Thoracic aorta (tissue), 2 donors: ENCODE measurements at regions not wholly inside any gene's neighbourhood (a gene's known extent, or its start where the extent isn't known, plus 50 kb on each side); places are given as distances from the start of the nearest gene placed in this dataset.

ENCODE experiments used
- ATAC-seq: fragments of 150-250 bp; one replicate; pipeline ENCODE4 v1.8.0; 2017; ENCODE audit warnings: low read depth; ENCODE audit not compliant: insufficient number of reproducible peaks, low FRiP score
- DNase-seq: peaks from one replicate; pipeline ENCODE4 v3.0.0-alpha.2; 2020; ENCODE audit warnings: low spot score
- H3K27ac ChIP-seq, 2 donors: fragments of 200-600 bp; sonication (generic); 1 replicate in 1 of 2; 2 replicates in 1 of 2; pipeline ENCODE4 v1.5.1; 2016; ENCODE audit warnings: mild to moderate bottlenecking in 2 of 2, moderate library complexity in 2 of 2
- H3K27me3 ChIP-seq: fragments of 200-600 bp; sonication (generic); replicated peaks from 2 replicates; pipeline ENCODE4 v1.6.0; 2016; ENCODE audit warnings: mild to moderate bottlenecking; ENCODE audit not compliant: insufficient read depth
- H3K36me3 ChIP-seq: fragments of 200-600 bp; sonication (generic); one replicate; pipeline ENCODE4 v1.5.1; 2016
- H3K4me1 ChIP-seq, 2 donors: fragments of 200-600 bp; sonication (generic); 1 replicate in 1 of 2; 2 replicates in 1 of 2; pipeline versions ENCODE4 v1.5.1 to v1.6.0; 2016; ENCODE audit warnings: low read depth in 2 of 2, mild to moderate bottlenecking in 1 of 2; ENCODE audit not compliant: control insufficient read depth in 1 of 2
- H3K4me3 ChIP-seq: fragments of 200-600 bp; sonication (generic); 2 replicates; pipeline ENCODE4 v1.5.1; 2016; ENCODE audit warnings: mild to moderate bottlenecking
- H3K9me3 ChIP-seq: fragments of 200-600 bp; sonication (generic); 2 replicates; pipeline ENCODE4 v1.5.1; 2016
- TF ChIP-seq, protein P1 (sequence below): fragments of 200-600 bp; sonication (generic); IDR thresholded peaks from one replicate; pipeline ENCODE4 v1.5.1; 2019; ENCODE audit warnings: antibody characterized with exemption

GRCh38 chr7:46029111-46029704, 108.1 kb upstream of the IGFBP3 start:
- no peaks in the 10 kb centered on the region for H3K36me3 ChIP-seq
- no peak overlapping the region for H3K4me3 ChIP-seq
- no peaks in the 10 kb centered on the region for H3K27me3 ChIP-seq
- peaks cover 0 to 4% of the 10 kb centered on the region in 2 donors for H3K4me1 ChIP-seq
- no peak for DNase-seq
- TF ChIP-seq, protein P1, sequence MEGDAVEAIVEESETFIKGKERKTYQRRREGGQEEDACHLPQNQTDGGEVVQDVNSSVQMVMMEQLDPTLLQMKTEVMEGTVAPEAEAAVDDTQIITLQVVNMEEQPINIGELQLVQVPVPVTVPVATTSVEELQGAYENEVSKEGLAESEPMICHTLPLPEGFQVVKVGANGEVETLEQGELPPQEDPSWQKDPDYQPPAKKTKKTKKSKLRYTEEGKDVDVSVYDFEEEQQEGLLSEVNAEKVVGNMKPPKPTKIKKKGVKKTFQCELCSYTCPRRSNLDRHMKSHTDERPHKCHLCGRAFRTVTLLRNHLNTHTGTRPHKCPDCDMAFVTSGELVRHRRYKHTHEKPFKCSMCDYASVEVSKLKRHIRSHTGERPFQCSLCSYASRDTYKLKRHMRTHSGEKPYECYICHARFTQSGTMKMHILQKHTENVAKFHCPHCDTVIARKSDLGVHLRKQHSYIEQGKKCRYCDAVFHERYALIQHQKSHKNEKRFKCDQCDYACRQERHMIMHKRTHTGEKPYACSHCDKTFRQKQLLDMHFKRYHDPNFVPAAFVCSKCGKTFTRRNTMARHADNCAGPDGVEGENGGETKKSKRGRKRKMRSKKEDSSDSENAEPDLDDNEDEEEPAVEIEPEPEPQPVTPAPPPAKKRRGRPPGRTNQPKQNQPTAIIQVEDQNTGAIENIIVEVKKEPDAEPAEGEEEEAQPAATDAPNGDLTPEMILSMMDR, result no peak
- no peak for ATAC-seq
- no peaks in the 10 kb centered on the region for H3K9me3 ChIP-seq
- no peak overlapping the region for H3K27ac ChIP-seq

DNA sequence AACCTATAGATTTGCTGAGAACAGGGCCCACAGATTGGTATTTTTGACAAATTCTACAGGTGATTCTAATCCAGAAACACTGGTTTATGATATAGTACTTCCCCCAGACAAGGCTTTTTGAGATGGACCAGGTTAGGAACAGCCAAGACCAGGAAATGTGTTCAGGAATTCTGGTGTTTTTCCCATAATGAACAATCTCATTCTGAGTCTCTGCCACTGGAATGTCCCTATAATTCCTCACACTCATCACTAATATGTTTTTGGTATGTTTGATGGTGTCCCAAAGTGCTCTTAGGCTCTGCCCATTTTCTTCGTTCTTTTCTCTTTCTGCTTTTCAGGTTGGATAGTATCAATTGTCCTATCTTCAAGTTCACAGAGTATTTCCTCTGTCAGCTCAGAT, 107.2 kb upstream of the IGFBP3 start:
- TF ChIP-seq, protein P1, result no peak
- Histone ChIP-seq H3K27me3 (no peaks in the 10 kb centered on the region), H3K36me3 (no peaks in the 10 kb centered on the region), H3K4me1 (no peaks in the 10 kb centered on the region), H3K9me3 (no peaks in the 10 kb centered on the region), H3K27ac (no peak overlapping the region), H3K4me3 (no peak overlapping the region)
- no peak for DNase-seq
- ATAC-seq, result no peak

DNA sequence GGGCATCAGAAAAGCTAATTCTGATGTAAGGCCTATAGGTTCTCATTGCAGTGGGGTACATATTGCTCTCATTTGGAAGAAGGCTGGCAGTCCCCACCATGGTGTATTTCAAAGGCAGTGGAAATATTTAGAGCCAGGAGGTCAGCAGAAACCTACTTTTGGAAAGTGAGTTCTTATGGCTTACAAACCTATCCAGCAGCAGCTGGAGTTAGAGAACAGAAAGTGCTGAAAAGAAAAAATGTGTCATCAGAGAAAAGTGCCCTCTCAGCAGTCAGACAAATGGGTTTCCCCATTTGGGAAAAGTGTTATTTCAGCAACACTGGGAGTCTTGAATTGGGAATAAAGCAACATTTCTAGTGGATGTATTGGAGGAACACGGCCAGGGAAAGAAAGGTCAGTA, 105.7 kb upstream of the IGFBP3 start:
- TF ChIP-seq, protein P1, result no peak
- ATAC-seq (no peak), DNase-seq (no peak)
- H3K4me1 ChIP-seq, result no peaks in the 10 kb centered on the region
- no peaks in the 10 kb centered on the region for H3K36me3 ChIP-seq
- no peaks in the 10 kb centered on the region for H3K9me3 ChIP-seq
- H3K4me3 ChIP-seq, result no peak overlapping the region
- no peaks in the 10 kb centered on the region for H3K27me3 ChIP-seq
- no peak overlapping the region for H3K27ac ChIP-seq

GRCh38 chr7:46024263-46024916, 103.3 kb upstream of the IGFBP3 start:
- Histone ChIP-seq H3K4me3 (no peak overlapping the region), H3K27me3 (no peaks in the 10 kb centered on the region), H3K27ac (no peak overlapping the region), H3K36me3 (no peaks in the 10 kb centered on the region), H3K9me3 (no peaks in the 10 kb centered on the region), H3K4me1 (no peaks in the 10 kb centered on the region)
- DNase-seq (no peak), ATAC-seq (no peak)
- TF ChIP-seq, protein P1, result no peak

DNA sequence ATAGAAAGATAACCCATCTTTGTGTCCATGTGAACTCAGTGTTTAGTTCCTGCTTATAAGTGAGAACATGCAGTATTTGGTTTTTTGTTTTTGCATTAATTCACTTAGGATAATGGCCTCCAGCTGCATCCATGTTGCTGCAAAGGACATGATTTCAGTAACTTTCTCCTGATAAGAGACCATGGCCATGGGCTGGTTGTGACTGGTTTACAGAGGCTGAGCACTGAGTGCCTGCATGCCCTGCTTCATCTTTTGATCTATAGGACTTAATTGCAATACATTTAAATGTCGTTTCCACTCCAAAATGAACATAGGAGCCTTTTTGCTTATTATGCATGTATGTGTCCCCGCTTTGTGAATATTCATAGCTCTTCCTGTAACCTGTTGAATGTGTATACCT, 101.3 kb upstream of the IGFBP3 start:
- Histone ChIP-seq H3K27ac (no peak overlapping the region), H3K4me1 (no peaks in the 10 kb centered on the region), H3K9me3 (no peaks in the 10 kb centered on the region), H3K36me3 (no peaks in the 10 kb centered on the region), H3K4me3 (no peak overlapping the region), H3K27me3 (no peaks in the 10 kb centered on the region)
- ATAC-seq (no peak), DNase-seq (no peak)
- TF ChIP-seq, protein P1, result no peak
